Lower lobe of right lung (tissue), 2 donors: ENCODE measurements at regions not wholly inside any gene's neighbourhood (a gene's known extent, or its start where the extent isn't known, plus 50 kb on each side); places are given as distances from the start of the nearest gene placed in this dataset.

Experiments used
- ATAC-seq, 2 donors: fragments of 200-7000 bp; cut with Tn5 transposase; one replicate each; pipeline ENCODE4 v1.9.1; 2020 to 2022; ENCODE audit warnings: mild to moderate bottlenecking in 2 of 2, moderate library complexity in 2 of 2
- DNase-seq: peaks from one replicate; pipeline ENCODE4 v3.0.0-alpha.2; 2020
- H3K27ac ChIP-seq: fragments of 200-600 bp; one replicate; pipeline ENCODE4 v1.8.0; 2022
- H3K27me3 ChIP-seq: fragments of 200-600 bp; one replicate; pipeline ENCODE4 v1.8.0; 2022; ENCODE audit warnings: low read depth
- H3K36me3 ChIP-seq: fragments of 200-600 bp; one replicate; pipeline ENCODE4 v1.8.0; 2022; ENCODE audit warnings: mild to moderate bottlenecking
- H3K4me1 ChIP-seq: fragments of 200-600 bp; one replicate; pipeline ENCODE4 v1.8.0; 2022
- H3K4me3 ChIP-seq: fragments of 200-600 bp; one replicate; pipeline ENCODE4 v1.8.0; 2022; ENCODE audit warnings: mild to moderate bottlenecking
- H3K9me3 ChIP-seq: fragments of 200-600 bp; one replicate; pipeline ENCODE4 v1.8.0; 2022
- CTCF ChIP-seq: fragments of 200-600 bp; IDR thresholded peaks from one replicate; pipeline ENCODE4 v1.8.0; 2022; ENCODE audit warnings: antibody characterized with exemption, mild to moderate bottlenecking
- intact Hi-C: fragments of 100-400 bp; cut with DNase I; formaldehyde crosslinking; loops from one replicate; pipeline ENCODE4 v1.11.0; 2022
- donor health status: DM: no; HTN: yes; CAD: no; lungs with severe emphysema.

GRCh38 chr2:116319001-116319400 lies 1495.5 kb upstream of the DDX18 start:
- no peak for ATAC-seq
- Histone ChIP-seq H3K9me3 (no peaks in the 10 kb centered on the region), H3K27me3 (no peaks in the 10 kb centered on the region), H3K4me1 (no peaks in the 10 kb centered on the region), H3K4me3 (no peak overlapping the region), H3K36me3 (no peaks in the 10 kb centered on the region), H3K27ac (no peak overlapping the region)
- no peak for DNase-seq
- no peak for TF ChIP-seq CTCF
- intact Hi-C loops = no loop called here

- Histone ChIP-seq H3K9me3 (no peaks in the 10 kb centered on the region), H3K4me3 (no peak overlapping the region), H3K27me3 (no peaks in the 10 kb centered on the region), H3K36me3 (no peaks in the 10 kb centered on the region), H3K27ac (no peak overlapping the region), H3K4me1 (no peaks in the 10 kb centered on the region)
- intact Hi-C loops = no loop called here
- ATAC-seq = no peak
- DNase-seq = no peak
- no peak for TF ChIP-seq CTCF
Observed at GRCh38 chr2:116319935-116320334, 1494.6 kb upstream of the DDX18 start.

GRCh38 chr2:116329280-116329679 lies 1485.2 kb upstream of the DDX18 start:
- H3K9me3 ChIP-seq = no peaks in the 10 kb centered on the region
- no peak overlapping the region for H3K4me3 ChIP-seq
- TF ChIP-seq CTCF = no peak
- no peaks in the 10 kb centered on the region for H3K36me3 ChIP-seq
- no peaks in the 10 kb centered on the region for H3K27me3 ChIP-seq
- ATAC-seq (no peak), DNase-seq (no peak)
- no peak overlapping the region for H3K27ac ChIP-seq
- intact Hi-C loops = no loop called here
- H3K4me1 ChIP-seq = no peaks in the 10 kb centered on the region

- TF ChIP-seq CTCF = no peak
- ATAC-seq = no peak
- no peaks in the 10 kb centered on the region for H3K9me3 ChIP-seq
- H3K27me3 ChIP-seq = no peaks in the 10 kb centered on the region
- H3K4me1 ChIP-seq = no peaks in the 10 kb centered on the region
- H3K4me3 ChIP-seq = no peak overlapping the region
- intact Hi-C loops = no loop called here
- H3K36me3 ChIP-seq = no peaks in the 10 kb centered on the region
- DNase-seq = no peak
- H3K27ac ChIP-seq = no peak overlapping the region
Observed at GRCh38 chr2:116340690-116341089, 1473.8 kb upstream of the DDX18 start.

- no peaks in the 10 kb centered on the region for H3K36me3 ChIP-seq
- no peaks in the 10 kb centered on the region for H3K9me3 ChIP-seq
- TF ChIP-seq CTCF = no peak
- ATAC-seq = no peak
- intact Hi-C loops = no loop called here
- no peak for DNase-seq
- H3K4me3 ChIP-seq = no peak overlapping the region
- no peaks in the 10 kb centered on the region for H3K27me3 ChIP-seq
- H3K4me1 ChIP-seq = no peaks in the 10 kb centered on the region
- H3K27ac ChIP-seq = no peak overlapping the region
Observed at GRCh38 chr2:116366212-116366611, 1448.3 kb upstream of the DDX18 start.

- ATAC-seq (no peak), DNase-seq (no peak)
- H3K4me3 ChIP-seq = no peak overlapping the region
- no peaks in the 10 kb centered on the region for H3K4me1 ChIP-seq
- no peak overlapping the region for H3K27ac ChIP-seq
- H3K36me3 ChIP-seq = no peaks in the 10 kb centered on the region
- TF ChIP-seq CTCF = no peak
- H3K9me3 ChIP-seq = no peaks in the 10 kb centered on the region
- intact Hi-C loops = no loop called here
- no peaks in the 10 kb centered on the region for H3K27me3 ChIP-seq
Observed at GRCh38 chr2:116378786-116379185, 1435.7 kb upstream of the DDX18 start.
